HG03045 (cell line): ENCODE measurements at regions not wholly inside any gene's neighbourhood (a gene's known extent, or its start where the extent isn't known, plus 50 kb on each side); places are given as distances from the start of the nearest gene placed in this dataset.
"Not testable (repeated sequence)": the region's sequence is repeated elsewhere in the genome, so short reads cannot be mapped to it uniquely, and the experiment has no call there.

Source experiments
- ATAC-seq: cut with Tn5 transposase; IDR thresholded peaks from one replicate; pipeline ENCODE4 v1.9.1; 2021; ENCODE audit warnings: mild to moderate bottlenecking, moderate library complexity; ENCODE audit not compliant: unreplicated experiment

DNA sequence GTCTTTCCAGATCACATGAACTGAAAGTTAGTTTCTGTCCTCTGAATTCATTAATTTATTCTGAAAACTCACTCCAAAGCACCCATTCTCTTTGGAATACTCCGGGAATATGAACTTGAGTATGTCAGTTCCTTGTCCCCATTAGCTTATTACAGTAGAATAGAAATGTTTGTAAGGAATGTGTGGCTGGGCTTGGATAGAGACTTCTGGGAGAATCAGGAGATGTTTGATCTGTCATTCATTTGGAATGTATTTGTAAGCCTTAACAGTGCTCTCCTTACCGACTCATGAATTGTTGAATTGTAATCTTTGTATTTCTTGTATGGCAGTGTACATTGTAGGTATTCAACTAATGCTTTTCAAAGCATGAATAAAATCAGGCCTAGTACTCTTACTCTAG, 548.4 kb downstream of the LRRC70 start:
- no peak for ATAC-seq

DNA sequence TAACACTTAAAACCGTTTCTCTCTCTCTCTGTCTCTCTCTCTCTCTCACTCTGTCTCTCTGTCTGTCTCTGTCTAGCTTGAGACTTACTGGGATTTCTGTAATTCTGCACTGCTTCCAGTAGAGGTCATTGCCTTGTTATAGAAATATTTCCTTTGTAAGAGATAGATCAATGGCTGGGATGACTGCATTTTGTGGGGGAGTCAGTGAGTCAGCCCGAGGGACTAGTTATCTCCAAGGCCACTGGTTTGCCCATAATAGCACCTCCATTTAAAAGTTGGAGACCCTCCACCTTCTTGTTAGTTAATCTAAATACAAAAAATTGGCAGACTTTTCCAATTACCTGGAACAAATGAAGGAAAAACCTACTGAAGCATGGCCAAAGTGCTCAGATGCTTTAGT, 547.2 kb downstream of the LRRC70 start:
- peak; percentile 65 for ATAC-seq

DNA sequence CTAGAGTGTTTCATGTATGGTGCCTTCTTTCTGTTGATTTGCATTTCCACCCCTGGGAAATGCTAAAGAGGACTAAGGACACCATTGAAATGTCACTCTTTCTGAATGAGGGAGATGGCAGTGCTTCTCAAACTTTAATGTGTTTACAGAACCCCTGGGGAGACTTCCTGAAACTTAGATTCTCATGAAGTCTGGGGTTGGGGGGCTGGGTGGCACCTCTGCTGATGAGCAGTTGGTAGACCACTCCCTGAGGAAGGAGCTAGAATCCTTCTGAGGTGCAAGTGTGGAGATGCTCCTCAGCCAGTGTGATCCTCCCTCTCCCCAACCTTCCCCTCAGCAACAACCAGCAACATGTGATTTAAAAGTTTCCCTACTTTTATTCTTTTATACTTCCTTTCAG, 546.8 kb downstream of the LRRC70 start:
- ATAC-seq, result no peak

GRCh38 chr5:63124266-63124665, 545.6 kb downstream of the LRRC70 start:
- ATAC-seq, result no peak

- no peak for ATAC-seq
Measured at GRCh38 chr5:63121471-63121870, 542.9 kb downstream of the LRRC70 start.

- no peak for ATAC-seq
Measured at GRCh38 chr5:63118221-63118620, 539.6 kb downstream of the LRRC70 start.

DNA sequence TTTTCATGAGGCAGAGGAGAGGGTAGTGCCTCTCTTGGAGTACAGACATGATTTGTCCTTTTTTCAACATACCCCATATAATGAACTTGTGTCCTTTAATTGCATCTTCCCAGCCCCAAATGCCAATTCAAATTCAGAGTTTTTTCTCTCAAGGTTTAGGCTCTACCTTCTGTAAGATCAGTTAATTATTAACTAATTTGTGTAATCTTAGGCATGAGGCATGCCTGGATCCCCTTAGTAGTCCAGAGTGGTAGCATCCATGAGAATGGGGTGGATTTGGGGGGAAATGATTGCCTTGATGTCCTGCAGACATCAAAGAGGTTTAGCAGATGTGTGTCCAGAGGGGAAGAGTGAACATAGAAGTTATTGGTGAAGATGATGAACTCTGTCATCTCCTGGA, 533.3 kb downstream of the LRRC70 start:
- no peak for ATAC-seq

GRCh38 chr5:63101870-63102269, 523.3 kb downstream of the LRRC70 start:
- ATAC-seq, result no peak

GRCh38 chr5:63097286-63097685, 518.7 kb downstream of the LRRC70 start:
- ATAC-seq, result no peak

DNA sequence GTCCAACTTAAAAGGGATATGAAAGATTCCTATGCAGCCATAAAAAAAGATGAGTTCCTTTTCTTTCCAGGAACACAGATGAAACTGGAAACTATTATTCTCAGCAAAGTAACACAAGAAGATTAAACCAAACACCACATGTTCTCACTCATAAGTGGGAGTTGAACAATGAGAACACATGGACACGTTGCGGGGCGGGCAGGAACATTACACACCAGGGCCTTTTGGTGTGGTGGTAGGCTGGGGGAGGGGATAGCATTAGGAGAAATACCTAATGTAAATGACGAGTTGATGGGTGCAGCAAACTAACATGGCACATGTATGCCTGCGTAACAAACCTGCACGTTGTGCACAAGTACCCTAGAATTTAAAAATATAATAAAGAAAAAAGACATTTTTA, 516.1 kb downstream of the LRRC70 start:
- no peak for ATAC-seq

DNA sequence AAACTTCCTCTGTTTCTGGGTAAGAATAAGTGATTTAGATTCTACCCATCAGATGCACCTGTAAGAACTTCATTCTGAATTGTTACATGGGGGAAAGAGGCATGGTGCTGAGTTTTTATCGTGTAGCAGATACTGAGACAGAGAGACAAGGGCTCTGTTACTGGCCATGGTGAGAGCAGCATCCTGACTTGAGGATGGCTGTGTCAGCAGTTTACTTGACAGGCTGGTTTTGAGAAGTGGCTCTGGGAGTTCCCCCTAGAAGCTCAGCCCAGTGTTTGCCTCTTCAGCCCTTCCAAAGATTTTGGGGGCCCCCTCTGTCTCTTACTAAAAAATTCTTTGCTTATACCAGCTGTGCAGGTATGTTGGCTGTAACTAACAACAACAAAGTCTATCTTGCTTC, 510.5 kb downstream of the LRRC70 start:
- no peak for ATAC-seq

DNA sequence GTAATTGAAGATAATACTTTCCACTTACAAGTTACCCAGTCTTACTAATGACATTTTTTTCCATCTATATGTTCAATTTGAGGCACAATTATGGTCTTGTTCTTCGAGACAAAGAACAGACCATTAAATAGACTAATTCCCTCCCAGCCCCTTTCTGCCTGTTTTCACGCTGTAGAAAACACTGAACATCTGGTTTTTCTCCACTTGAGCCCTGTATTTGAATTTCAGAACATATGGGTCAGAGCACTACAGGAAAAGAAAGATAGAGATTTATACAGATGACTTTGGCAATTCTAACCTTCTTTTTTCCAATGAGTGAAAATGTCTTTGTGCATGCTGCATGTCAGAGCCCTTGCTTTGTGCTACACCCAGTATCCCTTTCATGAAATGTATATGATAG, 506.9 kb downstream of the LRRC70 start:
- ATAC-seq, result no peak

DNA sequence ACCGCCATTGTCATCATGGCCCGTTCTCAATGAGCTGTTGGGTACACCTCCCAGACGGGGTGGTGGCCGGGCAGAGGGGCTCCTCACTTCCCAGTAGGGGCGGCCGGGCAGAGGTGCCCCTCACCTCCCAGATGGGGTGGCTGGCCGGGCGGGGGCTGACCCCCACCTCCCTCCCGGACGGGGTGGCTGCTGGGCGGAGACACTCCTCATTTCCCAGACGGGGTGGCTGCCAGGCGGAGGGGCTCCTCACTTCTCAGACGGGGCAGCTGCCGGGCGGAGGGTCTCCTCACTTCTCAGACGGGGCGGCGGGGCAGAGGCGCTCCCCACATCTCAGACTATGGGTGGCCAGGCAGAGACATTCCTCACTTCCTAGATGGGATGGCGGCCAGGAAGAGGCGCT, 505.1 kb downstream of the LRRC70 start:
- not testable (repeated sequence) for ATAC-seq

DNA sequence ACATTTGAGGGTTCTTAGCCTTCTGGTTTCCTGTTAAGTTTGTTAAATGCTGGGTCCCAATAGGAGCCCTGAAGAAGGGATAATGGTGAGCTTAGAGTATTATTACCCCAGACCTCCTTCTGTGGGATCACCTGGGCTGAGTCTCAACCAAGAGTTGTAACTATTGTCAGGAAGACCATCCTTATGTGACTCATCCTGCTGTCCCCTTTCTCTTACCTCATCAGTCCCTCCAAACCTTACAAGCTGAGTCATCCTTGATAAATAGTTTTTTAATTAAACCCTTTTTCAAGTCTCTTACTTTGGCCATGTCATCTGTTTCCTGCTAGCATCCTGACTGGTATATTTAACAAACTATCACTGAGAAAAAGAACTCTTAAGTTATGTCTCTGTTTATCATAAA, 502.8 kb downstream of the LRRC70 start:
- ATAC-seq, result no peak

- ATAC-seq, result no peak
Measured at GRCh38 chr5:63070001-63070400, 491.4 kb downstream of the LRRC70 start.

- no peak for ATAC-seq
Measured at GRCh38 chr5:63055421-63055820, 476.8 kb downstream of the LRRC70 start.

DNA sequence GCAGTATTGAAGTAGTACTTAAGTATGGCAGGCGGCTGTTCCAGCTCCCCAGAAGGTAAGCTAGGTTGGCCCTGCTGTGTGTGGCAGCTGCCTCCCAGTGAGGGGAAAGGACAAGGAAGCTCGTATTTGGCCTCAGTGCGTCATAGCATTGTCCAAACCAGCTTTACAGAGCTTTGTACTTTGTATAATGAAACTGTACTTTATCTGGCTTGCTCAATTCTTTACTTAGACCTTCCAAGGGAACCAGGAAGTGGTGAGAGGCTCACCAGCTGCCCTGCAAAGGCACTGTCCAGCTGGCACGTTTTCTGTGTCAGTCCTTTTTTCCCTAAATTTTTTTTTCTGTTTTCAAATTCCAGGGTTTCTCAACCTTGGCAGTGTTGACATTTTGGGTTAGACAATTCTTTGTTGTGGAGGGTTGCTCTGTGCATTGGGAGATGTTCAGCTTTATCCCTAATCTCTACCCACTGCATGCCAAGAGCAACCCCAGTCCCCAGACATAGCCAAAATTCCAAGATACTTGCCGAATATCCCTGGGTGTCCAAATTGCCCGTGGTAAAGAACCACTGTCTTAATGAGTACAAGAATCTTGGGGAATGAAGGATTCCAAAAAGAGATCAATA, 474.5 kb downstream of the LRRC70 start:
- no peak for ATAC-seq

DNA sequence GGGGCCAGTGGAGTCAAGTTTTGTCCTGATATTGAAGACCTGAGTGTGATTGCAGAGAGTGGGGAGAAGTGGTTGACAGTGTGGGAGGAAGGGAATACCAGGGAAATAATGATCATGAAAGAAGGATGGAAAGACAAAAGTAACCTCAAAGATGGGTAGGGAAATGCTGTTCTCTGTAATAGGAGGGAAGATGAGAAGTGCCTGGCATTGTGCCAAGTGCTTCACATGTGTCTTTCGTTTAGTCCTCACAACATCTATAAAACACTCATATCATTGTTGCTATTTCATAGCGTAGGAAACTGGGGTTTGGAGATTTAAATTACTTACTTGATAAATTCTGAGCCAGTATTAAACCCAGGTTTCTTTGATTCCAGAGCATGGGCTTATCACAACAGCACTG, 472.3 kb downstream of the LRRC70 start:
- ATAC-seq, result no peak

DNA sequence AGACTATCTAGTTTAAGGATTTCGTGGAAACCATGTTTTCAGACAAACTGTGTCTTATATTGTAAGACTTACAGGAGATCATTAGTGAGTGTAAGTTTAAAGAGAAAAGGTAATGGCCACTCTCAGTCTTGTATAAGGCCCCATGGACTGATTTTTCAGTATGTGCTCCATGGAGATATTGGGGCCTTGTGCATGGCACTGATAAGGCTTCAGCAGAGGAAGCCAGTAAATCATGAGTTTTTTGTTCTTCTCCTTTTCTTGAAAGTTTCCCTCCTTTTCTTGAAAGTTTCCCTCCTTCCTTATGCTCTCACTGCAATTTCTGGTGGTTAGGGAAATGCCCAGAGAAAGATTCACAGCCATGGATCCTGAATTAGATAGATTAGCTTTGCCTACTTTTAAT, 471.3 kb downstream of the LRRC70 start:
- ATAC-seq, result no peak

DNA sequence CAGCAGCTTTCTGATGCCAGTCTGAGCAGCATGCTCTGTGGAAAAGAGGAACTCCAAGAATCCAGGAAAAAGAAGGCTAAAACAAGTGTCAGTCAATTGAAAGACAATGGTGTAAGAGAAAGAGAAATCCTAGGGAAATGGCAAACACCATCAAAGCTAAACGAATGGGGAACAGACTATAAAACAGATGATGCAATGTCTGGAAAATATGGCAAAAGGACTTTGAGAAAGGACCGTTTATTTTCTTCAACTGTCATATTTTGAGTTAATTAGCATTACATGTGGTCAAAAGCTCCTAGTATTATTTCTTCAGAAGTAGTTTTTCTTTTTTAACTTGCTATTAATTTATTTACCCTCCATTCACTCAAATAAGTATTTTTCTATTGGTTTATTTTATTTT, 465.2 kb downstream of the LRRC70 start:
- no peak for ATAC-seq

DNA sequence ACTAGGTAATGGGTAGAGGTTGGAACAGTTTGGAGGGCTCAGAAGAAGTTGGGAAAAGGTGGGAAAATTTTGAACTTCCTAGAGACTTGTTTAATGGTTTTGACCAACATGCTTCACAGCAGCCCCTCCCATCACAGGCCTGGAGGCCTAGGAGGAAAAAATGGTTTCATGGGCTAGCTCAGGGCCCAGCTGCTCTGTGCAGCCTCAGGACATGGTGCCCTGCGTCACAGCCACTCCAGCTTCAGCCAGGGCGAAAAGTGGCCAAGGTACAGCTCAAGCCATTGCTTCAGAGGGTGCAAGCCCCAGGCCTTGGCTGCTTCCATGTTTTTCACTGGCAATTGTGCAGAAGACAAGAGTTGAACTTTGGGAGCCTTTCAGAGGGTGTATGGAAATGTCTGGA, 453.7 kb downstream of the LRRC70 start:
- ATAC-seq, result no peak

DNA sequence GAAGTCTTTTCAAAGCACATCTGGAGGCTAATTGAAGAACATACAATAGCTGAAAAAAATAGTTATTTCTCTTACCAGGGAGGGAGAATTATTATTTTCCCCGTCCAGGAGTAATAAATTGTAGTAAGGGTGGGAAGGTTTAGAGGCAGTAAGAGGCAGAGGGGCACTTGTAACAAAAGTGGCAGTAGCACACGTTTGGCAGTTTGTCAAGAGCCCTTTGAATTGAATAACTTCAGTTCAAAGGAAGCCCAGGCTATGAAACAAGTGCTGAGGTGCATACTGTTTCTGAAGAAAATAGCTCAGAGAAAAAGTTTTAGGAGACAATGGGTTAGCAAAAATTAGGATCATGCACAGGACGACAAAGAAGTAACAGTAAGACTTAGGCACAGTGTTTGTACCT, 451.3 kb downstream of the LRRC70 start:
- ATAC-seq, result no peak

DNA sequence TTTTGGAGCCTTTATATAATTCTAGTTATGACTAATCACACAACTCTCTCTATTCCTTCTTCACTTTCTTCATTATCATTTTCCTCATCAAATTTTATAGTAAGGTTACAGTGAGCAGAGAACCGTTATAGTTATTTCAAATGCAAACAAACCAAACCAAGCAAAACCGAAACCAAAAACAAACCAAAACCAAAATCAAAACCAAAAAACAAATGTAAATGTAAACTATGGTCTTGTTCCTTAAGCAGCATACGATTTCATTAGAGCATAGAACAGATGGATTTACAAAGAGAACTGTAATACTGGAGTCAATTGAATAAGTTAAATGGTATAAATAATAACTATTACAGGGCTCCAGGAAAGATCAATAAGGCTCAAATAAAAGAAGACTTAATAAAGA, 447.1 kb downstream of the LRRC70 start:
- ATAC-seq, result peak; percentile 49

DNA sequence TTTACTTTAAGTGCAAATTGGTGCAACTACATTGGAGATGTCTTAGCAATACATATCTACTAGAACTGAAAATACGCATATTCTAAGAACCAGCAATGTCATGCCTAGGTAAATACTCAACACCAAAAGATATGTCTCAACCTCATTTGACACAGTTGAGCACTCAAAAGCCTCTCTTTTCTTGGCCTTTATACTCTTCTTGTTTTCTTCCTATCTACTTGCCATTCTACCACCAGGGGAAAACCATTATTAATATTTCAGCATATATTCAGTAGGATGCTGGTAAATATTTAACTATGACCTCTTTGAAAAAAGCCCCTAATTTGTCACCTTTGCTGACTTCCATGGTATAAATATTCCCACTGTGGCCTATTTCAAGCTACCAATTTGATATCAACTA, 443.8 kb downstream of the LRRC70 start:
- no peak for ATAC-seq
